ENCODE measurements at regions not wholly inside any gene's neighbourhood (a gene's known extent, or its start where the extent isn't known, plus 50 kb on each side); places are given as distances from the start of the nearest gene placed in this dataset.

- Histone ChIP-seq H3K9me3 (replicated peaks; ENCODE audit: control insufficient read depth, insufficient read depth, low read length) (peaks cover 1% of the 10 kb centered on the region), H3K9ac (replicated peaks; ENCODE audit: extremely low read depth, insufficient read depth, low read length) (no peak overlapping the region), H3K27ac (ENCODE audit: insufficient read depth, low read depth, low read length) (no peak overlapping the region), H4K20me1 (replicated peaks; ENCODE audit: control insufficient read depth, extremely low read depth, insufficient read depth, low read length) (no peaks in the 10 kb centered on the region), H3K36me3 (ENCODE audit: control insufficient read depth in 2 of 2, extremely low read depth in 1 of 2, insufficient read depth in 2 of 2, low read length in 2 of 2) (no peaks in the 10 kb centered on the region), H3K4me2 (ENCODE audit: insufficient read depth, low read length) (no peak overlapping the region), H3K27me3 (ENCODE audit: control insufficient read depth in 2 of 2, insufficient read depth in 2 of 2, low read length in 2 of 2) (no peaks in the 10 kb centered on the region), H3K4me3 (replicated peaks in 1 of 3; ENCODE audit: insufficient read depth in 1 of 3, low read depth in 1 of 3, low read length in 3 of 3) (no peak overlapping the region), H3K79me2 (ENCODE audit: control insufficient read depth, insufficient read depth, low read length) (no peaks in the 10 kb centered on the region), H3K9me1 (replicated peaks; ENCODE audit: control insufficient read depth, extremely low read depth, insufficient read depth, low read length) (no peaks in the 10 kb centered on the region), H2AFZ (ENCODE audit: low read depth, low read length) (no peak overlapping the region), H3K4me1 (ENCODE audit: control insufficient read depth, extremely low read depth, insufficient read depth, low read length) (no peaks in the 10 kb centered on the region)
- ChIA-PET CTCF (no interaction called here), POLR2A (no interaction called here)
- intact Hi-C loops (cut with micrococcal nuclease): no loop called here
- DNase-seq (ENCODE audit: low read depth, low spot score): no peak
- no TSS peak for BruUV-seq (replicated peaks)
- dilution Hi-C loops (cut with MboI; ENCODE audit: extremely low pct_ligation_motif_present, low sequenced_read_pairs): no loop called here
- TF ChIP-seq MAX (IDR thresholded peaks at IDR 0.05; ENCODE audit: insufficient read depth, insufficient read length) (no peak), GATA2 (IDR thresholded peaks at IDR 0.05; ENCODE audit: insufficient read depth, insufficient read length, low read depth, low read length) (no peak), EZH2 (IDR thresholded peaks at IDR 0.05; ENCODE audit: borderline replicate concordance, low read depth, low read length, severe bottlenecking) (no peak), FOS (IDR thresholded peaks at IDR 0.05; ENCODE audit: borderline replicate concordance, insufficient read depth, low read length) (no peak), POLR2A (IDR thresholded peaks at IDR 0.05; ENCODE audit: low read depth, low read length) (no peak)
- no peak for FAIRE-seq
Observed at GRCh38 chr7:136618818-136619217, 249.6 kb upstream of the CHRM2 start.

GRCh38 chr7:136617176-136617575 lies 251.3 kb upstream of the CHRM2 start:
- CTCF ChIA-PET: no interaction called here
- Histone ChIP-seq H3K4me2 (ENCODE audit: insufficient read depth, low read length) (no peak overlapping the region), H3K27ac (ENCODE audit: insufficient read depth, low read depth, low read length) (no peak overlapping the region), H3K4me1 (ENCODE audit: control insufficient read depth, extremely low read depth, insufficient read depth, low read length) (no peaks in the 10 kb centered on the region), H3K79me2 (ENCODE audit: control insufficient read depth, insufficient read depth, low read length) (no peaks in the 10 kb centered on the region), H4K20me1 (replicated peaks; ENCODE audit: control insufficient read depth, extremely low read depth, insufficient read depth, low read length) (no peaks in the 10 kb centered on the region), H3K9me1 (replicated peaks; ENCODE audit: control insufficient read depth, extremely low read depth, insufficient read depth, low read length) (no peaks in the 10 kb centered on the region), H3K27me3 (ENCODE audit: control insufficient read depth in 2 of 2, insufficient read depth in 2 of 2, low read length in 2 of 2) (no peaks in the 10 kb centered on the region), H3K4me3 (replicated peaks in 1 of 3; ENCODE audit: insufficient read depth in 1 of 3, low read depth in 1 of 3, low read length in 3 of 3) (no peak overlapping the region), H3K36me3 (ENCODE audit: control insufficient read depth in 2 of 2, extremely low read depth in 1 of 2, insufficient read depth in 2 of 2, low read length in 2 of 2) (no peaks in the 10 kb centered on the region), H3K9ac (replicated peaks; ENCODE audit: extremely low read depth, insufficient read depth, low read length) (no peak overlapping the region), H2AFZ (ENCODE audit: low read depth, low read length) (no peak overlapping the region), H3K9me3 (replicated peaks; ENCODE audit: control insufficient read depth, insufficient read depth, low read length) (peaks cover 1% of the 10 kb centered on the region)
- no peak for TF ChIP-seq POLR2A (IDR thresholded peaks at IDR 0.05; ENCODE audit: low read depth, low read length)
- no peak for TF ChIP-seq MYC (IDR thresholded peaks at IDR 0.05; ENCODE audit: low read depth, low read length)
- no peak for TF ChIP-seq EZH2 (IDR thresholded peaks at IDR 0.05; ENCODE audit: borderline replicate concordance, low read depth, low read length, severe bottlenecking)
- no peak for TF ChIP-seq POLR2AphosphoS5 (IDR thresholded peaks at IDR 0.05; ENCODE audit: insufficient read depth, low read depth, low read length)
- TF ChIP-seq GATA2 (IDR thresholded peaks at IDR 0.05; ENCODE audit: insufficient read depth, insufficient read length, low read depth, low read length): no peak
- no peak for TF ChIP-seq MAX (IDR thresholded peaks at IDR 0.05; ENCODE audit: insufficient read depth, insufficient read length)
- TF ChIP-seq FOS (IDR thresholded peaks at IDR 0.05; ENCODE audit: borderline replicate concordance, insufficient read depth, low read length): no peak
- TF ChIP-seq JUN (IDR thresholded peaks at IDR 0.05; ENCODE audit: borderline replicate concordance, insufficient read depth, insufficient read length, low read depth): no peak
- no peak for TF ChIP-seq CTCF (IDR thresholded peaks at IDR 0.05; ENCODE audit: extremely low read depth in 1 of 2, insufficient read depth in 1 of 2, low read depth in 1 of 2, low read length in 2 of 2)
- dilution Hi-C loops (cut with MboI; ENCODE audit: extremely low pct_ligation_motif_present, low sequenced_read_pairs): no loop called here
- FAIRE-seq (no peak), DNase-seq (ENCODE audit: low read depth, low spot score) (no peak)
- no TSS peak for BruUV-seq (replicated peaks)
- POLR2A ChIA-PET: no interaction called here
- intact Hi-C loops (cut with micrococcal nuclease): no loop called here

Data from endothelial cell of umbilical vein (primary cell).